PC-3 (cell line): ENCODE measurements at regions not wholly inside any gene's neighbourhood (a gene's known extent, or its start where the extent isn't known, plus 50 kb on each side); places are given as distances from the start of the nearest gene placed in this dataset.

ENCODE experiments used
- CTCF ChIP-seq: fragments of 300-600 bp; sonication (generic); conservative IDR thresholded peaks from 2 replicates; pipeline ENCODE4 v1.5.1; 2017; ENCODE audit warnings: antibody characterized with exemption, low read depth, mild to moderate bottlenecking, low read length
- EZH2 ChIP-seq: fragments of 300-600 bp; sonication (generic); IDR thresholded peaks from one replicate; pipeline ENCODE4 v1.6.1; 2017; ENCODE audit warnings: antibody characterized with exemption, mild to moderate bottlenecking, low read length; ENCODE audit not compliant: unreplicated experiment

GRCh38 chr9:31100311-31100710 lies 1284.1 kb upstream of the ACO1 start:
- no peak for TF ChIP-seq EZH2
- no peak for TF ChIP-seq CTCF
